IPS-18a (cell line): ENCODE measurements at regions not wholly inside any gene's neighbourhood (a gene's known extent, or its start where the extent isn't known, plus 50 kb on each side); places are given as distances from the start of the nearest gene placed in this dataset.
A peak's percentile ranks its signal among the peaks of the same experiment; 100 is the strongest.

Source experiments
- H3K27ac ChIP-seq: one replicate; pipeline ENCODE4 v1.5.1; 2013; ENCODE audit warnings: low read length
- H3K27me3 ChIP-seq: one replicate; pipeline ENCODE4 v1.6.1; 2013; ENCODE audit warnings: mild to moderate bottlenecking, low read length; ENCODE audit not compliant: control insufficient read depth, insufficient read depth
- H3K36me3 ChIP-seq: one replicate; pipeline ENCODE4 v1.6.1; 2013; ENCODE audit warnings: low read depth, low read length; ENCODE audit not compliant: control insufficient read depth
- H3K4me1 ChIP-seq: one replicate; pipeline ENCODE4 v1.6.1; 2013; ENCODE audit warnings: low read depth, low read length; ENCODE audit not compliant: control insufficient read depth
- H3K4me3 ChIP-seq: one replicate; pipeline ENCODE4 v1.5.1; 2013; ENCODE audit warnings: low read length
- H3K9ac ChIP-seq: one replicate; pipeline ENCODE4 v1.6.1; 2013; ENCODE audit warnings: mild to moderate bottlenecking, low read length, moderate library complexity
- H3K9me3 ChIP-seq: one replicate; pipeline ENCODE4 v1.6.1; 2013; ENCODE audit warnings: low read depth, low read length; ENCODE audit not compliant: control insufficient read depth

- H3K4me3 ChIP-seq, result no peak overlapping the region
- no peaks in the 10 kb centered on the region for H3K4me1 ChIP-seq
- H3K9ac ChIP-seq, result no peak overlapping the region
- H3K36me3 ChIP-seq, result no peaks in the 10 kb centered on the region
- no peak overlapping the region for H3K27ac ChIP-seq
- H3K27me3 ChIP-seq, result no peaks in the 10 kb centered on the region
- H3K9me3 ChIP-seq, result no peaks in the 10 kb centered on the region
These were observed 252.3 kb downstream of the LY86 start for GRCh38 chr6:6840831-6841291.

GRCh38 chr6:6841571-6841970, 253.1 kb downstream of the LY86 start:
- H3K4me1 ChIP-seq, result no peaks in the 10 kb centered on the region
- H3K9ac ChIP-seq, result no peak overlapping the region
- H3K9me3 ChIP-seq, result no peaks in the 10 kb centered on the region
- no peaks in the 10 kb centered on the region for H3K27me3 ChIP-seq
- no peaks in the 10 kb centered on the region for H3K36me3 ChIP-seq
- H3K27ac ChIP-seq, result no peak overlapping the region
- no peak overlapping the region for H3K4me3 ChIP-seq

- H3K9ac ChIP-seq, result no peak overlapping the region
- H3K27ac ChIP-seq, result no peak overlapping the region
- no peaks in the 10 kb centered on the region for H3K36me3 ChIP-seq
- no peak overlapping the region for H3K4me3 ChIP-seq
- H3K4me1 ChIP-seq, result no peaks in the 10 kb centered on the region
- H3K27me3 ChIP-seq, result no peaks in the 10 kb centered on the region
- no peaks in the 10 kb centered on the region for H3K9me3 ChIP-seq
These were observed 253.8 kb downstream of the LY86 start for GRCh38 chr6:6842291-6842690.

GRCh38 chr6:6843057-6843627, 254.6 kb downstream of the LY86 start:
- Histone ChIP-seq H3K4me1 (no peaks in the 10 kb centered on the region), H3K27me3 (no peaks in the 10 kb centered on the region), H3K9me3 (no peaks in the 10 kb centered on the region), H3K36me3 (no peaks in the 10 kb centered on the region), H3K4me3 (no peak overlapping the region), H3K9ac (no peak overlapping the region), H3K27ac (no peak overlapping the region)

- H3K9ac ChIP-seq, result no peak overlapping the region
- no peaks in the 10 kb centered on the region for H3K4me1 ChIP-seq
- no peak overlapping the region for H3K4me3 ChIP-seq
- no peaks in the 10 kb centered on the region for H3K9me3 ChIP-seq
- no peaks in the 10 kb centered on the region for H3K27me3 ChIP-seq
- H3K36me3 ChIP-seq, result no peaks in the 10 kb centered on the region
- H3K27ac ChIP-seq, result no peak overlapping the region
These were observed 255.3 kb downstream of the LY86 start for GRCh38 chr6:6843777-6844176.

- Histone ChIP-seq H3K9me3 (no peaks in the 10 kb centered on the region), H3K4me1 (no peaks in the 10 kb centered on the region), H3K27me3 (no peaks in the 10 kb centered on the region), H3K4me3 (no peak overlapping the region), H3K36me3 (no peaks in the 10 kb centered on the region), H3K9ac (no peak overlapping the region), H3K27ac (no peak overlapping the region)
These were observed 256.0 kb downstream of the LY86 start for GRCh38 chr6:6844530-6844929.

GRCh38 chr6:6845603-6846002, 257.1 kb downstream of the LY86 start:
- H3K36me3 ChIP-seq, result no peaks in the 10 kb centered on the region
- no peaks in the 10 kb centered on the region for H3K4me1 ChIP-seq
- no peak overlapping the region for H3K9ac ChIP-seq
- no peak overlapping the region for H3K27ac ChIP-seq
- H3K4me3 ChIP-seq, result no peak overlapping the region
- no peaks in the 10 kb centered on the region for H3K9me3 ChIP-seq
- no peaks in the 10 kb centered on the region for H3K27me3 ChIP-seq

GRCh38 chr6:6847591-6847990, 259.1 kb downstream of the LY86 start:
- Histone ChIP-seq H3K36me3 (no peaks in the 10 kb centered on the region), H3K27me3 (no peaks in the 10 kb centered on the region), H3K27ac (no peak overlapping the region), H3K9ac (no peak overlapping the region), H3K4me3 (no peak overlapping the region), H3K9me3 (no peaks in the 10 kb centered on the region), H3K4me1 (no peaks in the 10 kb centered on the region)

GRCh38 chr6:6851059-6851948, 256.5 kb upstream of the RREB1 start:
- Histone ChIP-seq H3K36me3 (no peaks in the 10 kb centered on the region), H3K27ac (no peak overlapping the region), H3K9ac (no peak overlapping the region), H3K4me3 (no peak overlapping the region), H3K4me1 (peaks cover 3% of the 10 kb centered on the region), H3K9me3 (no peaks in the 10 kb centered on the region), H3K27me3 (no peaks in the 10 kb centered on the region)

- Histone ChIP-seq H3K9me3 (no peaks in the 10 kb centered on the region), H3K27me3 (no peaks in the 10 kb centered on the region), H3K27ac (no peak overlapping the region), H3K36me3 (no peaks in the 10 kb centered on the region), H3K4me3 (no peak overlapping the region), H3K9ac (no peak overlapping the region), H3K4me1 (peaks cover 9% of the 10 kb centered on the region)
These were observed 255.9 kb upstream of the RREB1 start for GRCh38 chr6:6851949-6852261.

GRCh38 chr6:6856538-6857523, 250.9 kb upstream of the RREB1 start:
- no peaks in the 10 kb centered on the region for H3K36me3 ChIP-seq
- H3K4me1 ChIP-seq, result peaks cover 18% of the 10 kb centered on the region
- no peak overlapping the region for H3K27ac ChIP-seq
- H3K9me3 ChIP-seq, result no peaks in the 10 kb centered on the region
- H3K27me3 ChIP-seq, result no peaks in the 10 kb centered on the region
- no peak overlapping the region for H3K9ac ChIP-seq
- H3K4me3 ChIP-seq, result peak overlapping the region; percentile 0
